ENCODE measurements at regions not wholly inside any gene's neighbourhood (a gene's known extent, or its start where the extent isn't known, plus 50 kb on each side); places are given as distances from the start of the nearest gene placed in this dataset.
"Not testable (repeated sequence)": the region's sequence is repeated elsewhere in the genome, so short reads cannot be mapped to it uniquely, and the experiment has no call there.

- Mint-ChIP-seq H3K36me3 (ENCODE audit: low read depth) (no peaks in the 10 kb centered on the region), H3K4me1 (ENCODE audit: low read depth) (no peaks in the 10 kb centered on the region)
- no peak for DNase-seq (ENCODE audit: low spot score)
Measured at GRCh38 chr2:156986339-156986988, 271.0 kb upstream of the GALNT5 start.

GRCh38 chr2:156999661-157000060, 257.8 kb upstream of the GALNT5 start:
- peaks cover 13% of the 10 kb centered on the region for H3K27me3 Mint-ChIP-seq (ENCODE audit: low read depth)
- no peak overlapping the region for H3K4me3 Mint-ChIP-seq (ENCODE audit: unreplicated experiment)
- H3K9me3 Mint-ChIP-seq (ENCODE audit: low read depth), result peaks cover 18% of the 10 kb centered on the region
- DNase-seq (ENCODE audit: low spot score), result no peak
- H3K4me1 Mint-ChIP-seq (ENCODE audit: low read depth), result no peaks in the 10 kb centered on the region
- H3K36me3 Mint-ChIP-seq (ENCODE audit: low read depth), result no peaks in the 10 kb centered on the region
- TF ChIP-seq CTCF (IDR thresholded peaks at IDR 0.05), result no peak
- no peak overlapping the region for H3K27ac Mint-ChIP-seq (ENCODE audit: unreplicated experiment)

More at GRCh38 chr2:156986339-156986988, 271.0 kb upstream of the GALNT5 start:
- no peak overlapping the region for H3K27ac Mint-ChIP-seq (ENCODE audit: unreplicated experiment)
- no peaks in the 10 kb centered on the region for H3K9me3 Mint-ChIP-seq (ENCODE audit: low read depth)
- no peak overlapping the region for H3K4me3 Mint-ChIP-seq (ENCODE audit: unreplicated experiment)
- no peak for TF ChIP-seq CTCF (IDR thresholded peaks at IDR 0.05)
- H3K27me3 Mint-ChIP-seq (ENCODE audit: low read depth), result peaks cover 25% of the 10 kb centered on the region

GRCh38 chr2:157004789-157005188, 252.7 kb upstream of the GALNT5 start:
- Mint-ChIP-seq H3K4me1 (ENCODE audit: low read depth) (no peaks in the 10 kb centered on the region), H3K27ac (ENCODE audit: unreplicated experiment) (no peak overlapping the region), H3K27me3 (ENCODE audit: low read depth) (peaks cover 17% of the 10 kb centered on the region), H3K36me3 (ENCODE audit: low read depth) (no peaks in the 10 kb centered on the region), H3K4me3 (ENCODE audit: unreplicated experiment) (no peak overlapping the region), H3K9me3 (ENCODE audit: low read depth) (peaks cover 26% of the 10 kb centered on the region)
- DNase-seq (ENCODE audit: low spot score), result no peak
- no peak for TF ChIP-seq CTCF (IDR thresholded peaks at IDR 0.05)

GRCh38 chr2:157015015-157015575, 242.4 kb upstream of the GALNT5 start:
- no peaks in the 10 kb centered on the region for H3K4me1 Mint-ChIP-seq (ENCODE audit: low read depth)
- H3K9me3 Mint-ChIP-seq (ENCODE audit: low read depth), result peaks cover 8% of the 10 kb centered on the region

GRCh38 chr2:157023264-157023663, 234.2 kb upstream of the GALNT5 start:
- H3K9me3 Mint-ChIP-seq (ENCODE audit: low read depth); H3K27me3 Mint-ChIP-seq (ENCODE audit: low read depth); H3K27ac Mint-ChIP-seq (ENCODE audit: unreplicated experiment); DNase-seq (ENCODE audit: low spot score); H3K4me3 Mint-ChIP-seq (ENCODE audit: unreplicated experiment); H3K36me3 Mint-ChIP-seq (ENCODE audit: low read depth); H3K4me1 Mint-ChIP-seq (ENCODE audit: low read depth): not testable (repeated sequence)

More at GRCh38 chr2:157015015-157015575, 242.4 kb upstream of the GALNT5 start:
- no peak overlapping the region for H3K27ac Mint-ChIP-seq (ENCODE audit: unreplicated experiment)
- H3K27me3 Mint-ChIP-seq (ENCODE audit: low read depth), result peaks cover 13% of the 10 kb centered on the region
- TF ChIP-seq CTCF (IDR thresholded peaks at IDR 0.05), result no peak
- H3K4me3 Mint-ChIP-seq (ENCODE audit: unreplicated experiment), result no peak overlapping the region
- no peak for DNase-seq (ENCODE audit: low spot score)
- H3K36me3 Mint-ChIP-seq (ENCODE audit: low read depth), result no peaks in the 10 kb centered on the region

GRCh38 chr2:157024129-157024528, 233.4 kb upstream of the GALNT5 start:
- DNase-seq (ENCODE audit: low spot score), result no peak
- TF ChIP-seq CTCF (IDR thresholded peaks at IDR 0.05), result no peak
- Mint-ChIP-seq H3K36me3 (ENCODE audit: low read depth) (no peaks in the 10 kb centered on the region), H3K27ac (ENCODE audit: unreplicated experiment) (no peak overlapping the region), H3K9me3 (ENCODE audit: low read depth) (no peaks in the 10 kb centered on the region), H3K4me3 (ENCODE audit: unreplicated experiment) (no peak overlapping the region), H3K27me3 (ENCODE audit: low read depth) (peaks cover 3% of the 10 kb centered on the region), H3K4me1 (ENCODE audit: low read depth) (no peaks in the 10 kb centered on the region)
